ENCODE measurements at regions not wholly inside any gene's neighbourhood (a gene's known extent, or its start where the extent isn't known, plus 50 kb on each side); places are given as distances from the start of the nearest gene placed in this dataset.

GRCh38 chr13:89584058-89584620, 1763.3 kb upstream of the MIR17HG start:
- TF ChIP-seq YY1 (IDR thresholded peaks at IDR 0.05; ENCODE audit: insufficient read depth, insufficient read length) (no peak), SUZ12 (IDR thresholded peaks at IDR 0.05; ENCODE audit: extremely low read depth, insufficient read depth, insufficient read length) (no peak), ZNF274 (IDR thresholded peaks at IDR 0.05; ENCODE audit: low read depth, low read length) (no peak)
